Suppressor macrophage treated with lipopolysaccharide for 4 hours (primary cell): ENCODE measurements at regions not wholly inside any gene's neighbourhood (a gene's known extent, or its start where the extent isn't known, plus 50 kb on each side); places are given as distances from the start of the nearest gene placed in this dataset.
"Not testable (repeated sequence)": the region's sequence is repeated elsewhere in the genome, so short reads cannot be mapped to it uniquely, and the experiment has no call there.

Source experiments
- DNase-seq: peaks from one replicate; pipeline ENCODE4 v3.0.0-alpha.2; 2020

GRCh38 chr10:46810222-46810621 lies 101.0 kb upstream of the PTPN20 start:
- not testable (repeated sequence) for DNase-seq

- not testable (repeated sequence) for DNase-seq
Measured at GRCh38 chr10:46816126-46816525, 95.1 kb upstream of the PTPN20 start.

GRCh38 chr10:46840393-46841050 lies 70.7 kb upstream of the PTPN20 start:
- DNase-seq = not testable (repeated sequence)

- DNase-seq = not testable (repeated sequence)
Measured at GRCh38 chr10:46841051-46841593, 70.1 kb upstream of the PTPN20 start.

GRCh38 chr10:46845194-46845593 lies 66.0 kb upstream of the PTPN20 start:
- DNase-seq = not testable (repeated sequence)

GRCh38 chr10:46845640-46846039 lies 65.6 kb upstream of the PTPN20 start:
- not testable (repeated sequence) for DNase-seq

- not testable (repeated sequence) for DNase-seq
Measured at GRCh38 chr10:46860753-46861152, 50.5 kb upstream of the PTPN20 start.
